ENCODE measurements at regions not wholly inside any gene's neighbourhood (a gene's known extent, or its start where the extent isn't known, plus 50 kb on each side); places are given as distances from the start of the nearest gene placed in this dataset.

GRCh38 chr5:96232602-96233001 is 200.4 kb downstream of the PCSK1 start:
- Histone ChIP-seq H3K4me1 (ENCODE audit: control insufficient read depth in 1 of 2, insufficient read depth in 2 of 2, low read length in 2 of 2) (no peaks in the 10 kb centered on the region), H3K27me3 (ENCODE audit: control insufficient read depth in 2 of 2, insufficient read depth in 2 of 2, low read length in 2 of 2) (no peaks in the 10 kb centered on the region), H3K9me3 (replicated peaks in 1 of 2; ENCODE audit: control insufficient read depth in 1 of 2, insufficient read depth in 1 of 2, low read length in 2 of 2) (no peaks in the 10 kb centered on the region), H3K36me3 (replicated peaks in 1 of 2; ENCODE audit: control insufficient read depth in 1 of 2, insufficient read depth in 2 of 2, low read length in 2 of 2) (no peaks in the 10 kb centered on the region), H3K27ac (ENCODE audit: low read depth in 1 of 2, low read length in 2 of 2) (no peak overlapping the region), H3K4me2 (replicated peaks; ENCODE audit: extremely low read depth, low read length, poor library complexity, severe bottlenecking) (no peak overlapping the region), H2AFZ (ENCODE audit: insufficient read depth, low read depth, low read length, poor library complexity, severe bottlenecking) (no peak overlapping the region), H3K9ac (ENCODE audit: insufficient read depth, low read length, poor library complexity, severe bottlenecking) (no peak overlapping the region), H3K4me3 (replicated peaks in 1 of 3; ENCODE audit: low read depth in 2 of 3, low read length in 3 of 3) (no peak overlapping the region), H4K20me1 (ENCODE audit: insufficient read depth, low read length) (no peaks in the 10 kb centered on the region), H3K79me2 (ENCODE audit: insufficient read depth, low read length) (no peaks in the 10 kb centered on the region)
- intact Hi-C loops (cut with micrococcal nuclease): no loop called here
- no peaks in the 10 kb centered on the region for H3K4me1 Mint-ChIP-seq
- no peak for DNase-seq
- TF ChIP-seq CTCF (IDR thresholded peaks at IDR 0.05): no peak
- no peak overlapping the region for H3K27ac Mint-ChIP-seq
- H3K36me3 Mint-ChIP-seq: no peaks in the 10 kb centered on the region
- H3K27me3 Mint-ChIP-seq (ENCODE audit: low read depth in 3 of 3): peaks cover 0 to 1% (median 0%) of the 10 kb centered on the region in 3 donors
- H3K9me3 Mint-ChIP-seq: peaks cover 0 to 2% (median 0%) of the 10 kb centered on the region in 7 donors
- no peak overlapping the region for H3K4me3 Mint-ChIP-seq

- Mint-ChIP-seq H3K9me3 (peaks cover 0 to 2% (median 0%) of the 10 kb centered on the region in 7 donors), H3K27ac (no peak overlapping the region), H3K4me1 (no peaks in the 10 kb centered on the region), H3K27me3 (ENCODE audit: low read depth in 3 of 3) (peaks cover 0 to 2% (median 0%) of the 10 kb centered on the region in 3 donors), H3K36me3 (no peaks in the 10 kb centered on the region), H3K4me3 (no peak overlapping the region)
- no peak for DNase-seq
- Histone ChIP-seq H3K27ac (ENCODE audit: low read depth in 1 of 2, low read length in 2 of 2) (no peak overlapping the region), H3K4me2 (replicated peaks; ENCODE audit: extremely low read depth, low read length, poor library complexity, severe bottlenecking) (no peak overlapping the region), H3K36me3 (replicated peaks in 1 of 2; ENCODE audit: control insufficient read depth in 1 of 2, insufficient read depth in 2 of 2, low read length in 2 of 2) (no peaks in the 10 kb centered on the region), H3K79me2 (ENCODE audit: insufficient read depth, low read length) (no peaks in the 10 kb centered on the region), H3K4me1 (ENCODE audit: control insufficient read depth in 1 of 2, insufficient read depth in 2 of 2, low read length in 2 of 2) (no peaks in the 10 kb centered on the region), H4K20me1 (ENCODE audit: insufficient read depth, low read length) (no peaks in the 10 kb centered on the region), H3K9ac (ENCODE audit: insufficient read depth, low read length, poor library complexity, severe bottlenecking) (no peak overlapping the region), H3K27me3 (ENCODE audit: control insufficient read depth in 2 of 2, insufficient read depth in 2 of 2, low read length in 2 of 2) (no peaks in the 10 kb centered on the region), H2AFZ (ENCODE audit: insufficient read depth, low read depth, low read length, poor library complexity, severe bottlenecking) (no peak overlapping the region), H3K4me3 (replicated peaks in 1 of 3; ENCODE audit: low read depth in 2 of 3, low read length in 3 of 3) (no peak overlapping the region), H3K9me3 (replicated peaks in 1 of 2; ENCODE audit: control insufficient read depth in 1 of 2, insufficient read depth in 1 of 2, low read length in 2 of 2) (no peaks in the 10 kb centered on the region)
- no peak for TF ChIP-seq CTCF (IDR thresholded peaks at IDR 0.05)
- 100% methylated on average over 1 of the region's 3 CpGs for WGBS (ENCODE audit: insufficient coverage)
- intact Hi-C loops (cut with micrococcal nuclease): no loop called here
These were observed 203.9 kb downstream of the PCSK1 start for GRCh38 chr5:96229188-96229587.
